ENCODE measurements at regions not wholly inside any gene's neighbourhood (a gene's known extent, or its start where the extent isn't known, plus 50 kb on each side); places are given as distances from the start of the nearest gene placed in this dataset.
"Not testable (repeated sequence)": the region's sequence is repeated elsewhere in the genome, so short reads cannot be mapped to it uniquely, and the experiment has no call there.

DNA sequence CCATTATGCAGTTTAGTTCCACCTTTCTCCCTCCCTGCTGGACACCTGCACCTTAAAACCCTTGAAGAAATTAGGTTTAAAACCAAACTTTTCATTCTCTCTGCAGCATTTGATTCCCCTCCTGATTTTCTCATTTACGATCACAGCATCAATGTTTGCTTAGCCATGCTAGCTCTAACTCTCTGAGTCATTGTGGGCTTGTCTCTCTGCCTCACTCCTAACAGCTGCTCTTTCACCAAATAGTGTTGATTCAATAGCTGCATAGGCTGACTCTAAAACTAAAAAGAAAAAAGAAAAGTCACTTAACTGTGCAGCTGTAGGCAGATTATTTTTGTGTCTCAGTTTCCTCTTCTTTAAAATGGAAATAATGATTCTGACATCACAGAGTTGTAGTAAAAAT, 1124.9 kb downstream of the DIAPH3 start:
- no peak for DNase-seq

GRCh38 chr13:59043016-59043415, 1120.7 kb downstream of the DIAPH3 start:
- DNase-seq = no peak

DNA sequence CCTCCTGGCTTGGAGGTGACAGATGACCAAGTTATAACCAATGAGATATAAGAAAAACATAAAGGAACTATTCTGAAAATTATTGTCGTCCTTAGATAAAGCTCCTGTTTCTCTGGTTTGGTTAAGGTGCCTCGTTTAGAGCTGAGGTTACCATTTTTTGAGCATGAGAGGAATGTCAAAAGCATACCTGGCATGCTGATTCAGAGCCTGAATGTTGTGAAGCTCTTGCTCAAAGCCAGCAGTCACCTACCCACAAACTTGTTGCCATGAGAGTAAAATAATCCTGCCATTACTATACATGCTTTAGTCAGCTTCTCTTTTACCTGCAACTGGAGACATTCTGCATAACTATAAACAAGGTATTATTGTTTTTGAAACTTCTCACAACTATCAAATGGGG, 1116.2 kb downstream of the DIAPH3 start:
- DNase-seq = no peak

DNA sequence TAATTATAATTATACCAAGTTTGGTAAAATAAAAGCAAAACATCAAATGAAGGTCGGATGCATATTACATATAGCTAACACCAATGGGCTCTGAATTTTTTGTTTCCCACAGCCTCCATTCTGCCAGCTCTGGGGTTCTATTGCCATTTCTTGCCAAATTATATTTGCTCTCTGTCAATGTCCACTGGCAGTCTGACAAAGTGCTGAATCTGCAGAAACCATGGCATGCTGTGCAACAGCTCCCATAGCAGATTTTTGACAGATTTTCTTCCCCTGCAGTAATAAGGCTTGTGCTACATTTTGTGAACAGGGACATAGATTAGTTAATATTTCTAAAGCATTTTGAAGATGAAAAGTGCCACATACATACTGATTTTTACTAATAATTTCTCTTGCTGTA, 1102.1 kb downstream of the DIAPH3 start:
- DNase-seq = no peak

- DNase-seq = no peak
These were observed 1099.7 kb downstream of the DIAPH3 start for GRCh38 chr13:59064042-59064441.

DNA sequence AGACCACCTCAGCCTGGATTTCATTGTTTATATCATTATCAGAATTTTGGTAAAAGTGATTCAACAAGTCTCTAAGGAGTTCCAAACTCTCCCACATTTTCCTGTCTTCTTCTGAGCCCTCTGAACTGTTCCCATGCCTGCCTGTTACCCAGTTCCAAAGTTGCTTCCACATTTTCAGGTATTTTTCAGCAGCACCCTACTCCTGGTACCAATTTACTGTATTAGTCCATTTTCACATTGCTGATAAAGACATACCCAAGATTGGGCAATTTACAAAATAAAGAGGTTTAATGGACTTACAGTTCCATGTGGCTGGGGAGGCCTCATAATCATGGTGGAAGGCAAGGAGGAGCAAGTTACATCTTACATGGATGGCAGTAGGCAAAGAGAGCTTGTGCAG, 1087.3 kb downstream of the DIAPH3 start:
- DNase-seq = not testable (repeated sequence)

DNA sequence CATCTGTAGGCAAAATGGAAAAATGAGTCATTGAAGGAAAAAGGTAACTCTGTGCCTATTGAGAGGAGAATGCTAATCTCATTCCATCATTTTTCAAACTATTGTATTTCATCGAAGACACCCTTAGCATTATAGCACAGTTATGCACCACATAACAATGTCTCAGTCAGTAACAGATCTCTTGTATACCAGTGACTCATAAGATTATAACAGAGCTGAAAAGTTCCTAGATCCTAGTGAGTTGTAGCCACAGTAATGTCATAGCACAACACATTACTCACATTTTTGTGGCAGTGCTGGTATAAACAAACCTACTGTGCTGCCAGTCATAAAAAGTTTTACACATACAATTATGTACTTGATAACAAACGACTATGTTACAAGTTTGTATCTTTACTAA, 1077.6 kb downstream of the DIAPH3 start:
- no peak for DNase-seq

DNA sequence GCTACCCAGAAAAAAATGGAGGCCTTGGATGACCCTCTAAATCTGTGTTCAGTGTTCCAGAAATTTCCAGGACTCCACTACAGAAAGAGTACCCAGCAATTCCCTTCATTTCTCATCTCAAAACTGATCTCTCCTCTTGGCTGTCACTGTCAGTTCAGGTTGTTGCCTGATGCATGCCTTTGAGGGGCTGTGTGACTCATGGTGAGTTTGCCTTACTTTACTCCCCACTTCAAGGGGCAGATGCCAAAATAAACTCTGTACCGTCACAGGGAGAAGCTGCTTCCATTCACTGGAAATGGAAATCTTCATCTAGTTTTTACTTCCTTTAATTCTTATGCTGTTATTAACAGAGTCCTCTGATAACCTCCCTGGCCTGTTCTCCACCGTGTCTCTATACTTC, 1075.0 kb downstream of the DIAPH3 start:
- DNase-seq = no peak

GRCh38 chr13:59094181-59094580, 1069.5 kb downstream of the DIAPH3 start:
- peak; percentile 62 for DNase-seq

- no peak for DNase-seq
These were observed 1064.3 kb downstream of the DIAPH3 start for GRCh38 chr13:59099182-59099974.

- peak; percentile 69 for DNase-seq
These were observed 1060.5 kb downstream of the DIAPH3 start for GRCh38 chr13:59103004-59103768.

- DNase-seq = no peak
These were observed 1052.0 kb downstream of the DIAPH3 start for GRCh38 chr13:59111751-59112171.

DNA sequence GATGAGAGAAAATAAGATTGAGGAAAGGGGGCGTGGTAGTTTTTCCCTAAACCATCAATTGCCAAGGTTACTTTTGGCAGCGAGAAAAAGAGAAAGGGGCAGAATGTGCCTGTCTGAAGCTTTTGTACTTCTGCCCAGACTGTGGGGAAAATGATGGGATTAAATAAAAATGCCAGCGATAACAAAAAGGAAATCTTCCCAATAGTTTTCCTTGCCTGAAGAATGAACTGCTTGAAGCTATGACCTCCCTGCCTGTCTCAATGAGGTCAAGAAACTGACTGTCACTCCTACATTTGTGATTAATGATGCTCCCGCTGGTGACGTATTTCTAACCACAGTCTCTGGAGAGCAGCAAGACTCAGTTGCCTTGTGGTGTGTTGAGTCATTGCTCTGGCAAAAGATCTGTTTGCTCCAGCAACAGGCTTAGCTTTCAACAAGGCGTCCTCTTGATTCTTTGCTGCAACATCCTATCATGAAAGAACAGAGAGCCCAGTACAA, 1051.5 kb downstream of the DIAPH3 start:
- DNase-seq = no peak

- DNase-seq = no peak
These were observed 1044.3 kb downstream of the DIAPH3 start for GRCh38 chr13:59119475-59119874.

- no peak for DNase-seq
These were observed 1043.4 kb downstream of the DIAPH3 start for GRCh38 chr13:59120297-59120843.

GRCh38 chr13:59121507-59121906, 1042.2 kb downstream of the DIAPH3 start:
- no peak for DNase-seq

GRCh38 chr13:59126474-59126873, 1037.3 kb downstream of the DIAPH3 start:
- no peak for DNase-seq

DNA sequence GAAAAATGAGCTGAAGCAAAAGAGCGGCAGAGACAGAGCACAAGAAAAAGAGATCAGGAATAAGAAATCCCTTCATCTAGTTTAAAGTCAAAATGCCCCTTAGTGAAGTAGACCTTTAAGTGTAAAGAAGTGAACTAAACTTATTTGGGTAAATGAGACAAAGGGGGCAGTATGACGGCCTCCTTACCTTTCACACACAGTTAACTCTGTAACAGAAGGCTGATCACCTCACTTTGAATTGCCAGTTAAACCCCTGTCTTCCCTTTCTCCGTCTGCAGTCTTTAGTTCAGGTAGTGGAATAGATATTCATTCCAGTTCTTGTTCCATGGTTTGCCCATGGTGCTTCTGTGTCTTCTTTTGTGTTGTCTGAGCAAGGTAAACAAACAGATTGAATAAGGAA, 1029.8 kb downstream of the DIAPH3 start:
- DNase-seq = no peak

DNA sequence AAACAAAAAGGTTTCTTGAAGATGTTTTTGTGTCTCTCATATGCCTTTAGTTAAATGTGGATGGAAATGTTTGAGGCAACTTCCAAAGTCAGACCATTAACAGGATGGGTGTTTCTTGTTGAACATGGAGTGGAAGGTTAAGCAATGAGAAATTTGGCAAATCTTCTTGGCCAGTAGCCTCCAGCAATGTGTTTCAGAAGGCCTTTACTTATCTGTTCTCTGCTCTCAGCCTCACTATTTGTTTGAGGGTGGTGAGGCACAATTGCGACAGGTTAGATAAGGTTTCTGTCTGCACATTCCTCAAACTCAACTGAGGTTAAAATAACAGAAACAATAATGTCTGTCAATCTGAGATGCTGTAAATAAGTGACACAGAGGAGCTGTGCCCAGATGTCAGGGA, 1019.0 kb downstream of the DIAPH3 start:
- DNase-seq = no peak

GRCh38 chr13:59145381-59145780, 1018.3 kb downstream of the DIAPH3 start:
- DNase-seq = no peak

- no peak for DNase-seq
These were observed 1006.5 kb downstream of the DIAPH3 start for GRCh38 chr13:59157181-59157580.

DNA sequence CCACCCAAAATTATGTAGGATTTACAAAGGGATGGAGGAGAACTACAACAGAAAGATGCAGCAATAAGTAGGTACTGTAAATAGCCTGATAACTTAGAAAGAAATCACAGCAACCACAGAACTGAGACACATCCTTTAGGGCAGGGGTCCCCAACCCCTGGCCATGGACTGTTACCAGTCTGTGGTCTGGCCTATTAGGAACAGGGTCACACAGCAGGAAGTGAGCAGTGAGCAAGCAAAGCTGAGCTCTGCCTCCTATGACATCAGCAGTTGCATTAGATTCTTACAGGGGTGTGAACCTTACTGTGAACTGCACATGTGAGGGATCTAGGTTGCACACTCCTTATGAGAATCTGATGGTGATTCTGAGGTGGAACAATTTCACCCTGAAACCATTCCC, 997.6 kb downstream of the DIAPH3 start:
- no peak for DNase-seq

DNA sequence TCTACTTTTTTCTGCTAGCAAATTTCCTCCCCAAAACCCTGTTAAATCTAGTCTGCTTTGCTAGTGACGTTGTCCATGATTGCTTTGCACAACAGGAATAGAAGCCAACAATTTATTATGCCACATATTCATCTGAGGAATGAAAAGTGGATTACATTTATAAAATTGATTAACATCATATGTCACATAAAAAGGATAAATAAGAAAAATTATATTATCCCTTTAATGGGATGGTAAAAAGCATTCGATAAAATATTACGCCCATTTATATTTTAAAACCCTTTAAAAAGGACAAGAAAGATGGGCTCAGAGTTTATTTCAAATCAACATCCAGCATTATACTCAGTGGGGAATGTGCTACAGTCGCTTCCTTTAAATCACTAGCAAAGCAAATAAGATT, 991.7 kb downstream of the DIAPH3 start:
- DNase-seq = no peak

- DNase-seq = no peak
These were observed 987.0 kb downstream of the DIAPH3 start for GRCh38 chr13:59176775-59177174.
